ENCODE measurements at regions not wholly inside any gene's neighbourhood (a gene's known extent, or its start where the extent isn't known, plus 50 kb on each side); places are given as distances from the start of the nearest gene placed in this dataset.

- TF ChIP-seq POLR2A (IDR thresholded peaks at IDR 0.05; ENCODE audit: low read length) (no peak), GATA1 (IDR thresholded peaks at IDR 0.05; ENCODE audit: low read depth, low read length) (no peak)
Measured at GRCh38 chr3:104610730-104611652, 755.7 kb upstream of the ALCAM start.
